ENCODE measurements at regions not wholly inside any gene's neighbourhood (a gene's known extent, or its start where the extent isn't known, plus 50 kb on each side); places are given as distances from the start of the nearest gene placed in this dataset.

GRCh38 chr11:90775567-90776165 is 552.8 kb upstream of the CHORDC1 start:
- no peaks in the 10 kb centered on the region for H3K4me1 ChIP-seq
- no peak for DNase-seq
- H3K4me3 ChIP-seq, result no peak overlapping the region
- no peaks in the 10 kb centered on the region for H3K27me3 ChIP-seq
- ATAC-seq, result no peak
- TF ChIP-seq POLR2A (IDR thresholded peaks at IDR 0.05) (no peak), CTCF (IDR thresholded peaks at IDR 0.05 in 4 of 5, conservative IDR thresholded peaks at IDR 0.05 in 1 of 5) (no peak)
- no peaks in the 10 kb centered on the region for H3K36me3 ChIP-seq
- in situ Hi-C loops (cut with MboI; ENCODE audit: low sequenced_read_pairs in 4 of 4), result no loop called here
- intact Hi-C loops (cut with DNase I; ENCODE audit: low total_unique reads), result no loop called here
- H3K27ac ChIP-seq, result no peak overlapping the region
- no peaks in the 10 kb centered on the region for H3K9me3 ChIP-seq

- in situ Hi-C loops (cut with MboI; ENCODE audit: low sequenced_read_pairs in 4 of 4), result no loop called here
- H3K9me3 ChIP-seq, result no peaks in the 10 kb centered on the region
- ATAC-seq (no peak), DNase-seq (no peak)
- no peaks in the 10 kb centered on the region for H3K27me3 ChIP-seq
- H3K4me3 ChIP-seq, result no peak overlapping the region
- no peak overlapping the region for H3K27ac ChIP-seq
- TF ChIP-seq POLR2A (IDR thresholded peaks at IDR 0.05) (no peak), CTCF (IDR thresholded peaks at IDR 0.05 in 4 of 5, conservative IDR thresholded peaks at IDR 0.05 in 1 of 5) (no peak)
- intact Hi-C loops (cut with DNase I; ENCODE audit: low total_unique reads), result no loop called here
- H3K4me1 ChIP-seq, result no peaks in the 10 kb centered on the region
- H3K36me3 ChIP-seq, result no peaks in the 10 kb centered on the region
Measured at GRCh38 chr11:90774727-90775566, 552.1 kb upstream of the CHORDC1 start.

- Histone ChIP-seq H3K36me3 (no peaks in the 10 kb centered on the region), H3K4me3 (no peak overlapping the region), H3K27ac (no peak overlapping the region), H3K9me3 (no peaks in the 10 kb centered on the region), H3K4me1 (no peaks in the 10 kb centered on the region), H3K27me3 (no peaks in the 10 kb centered on the region)
- in situ Hi-C loops (cut with MboI; ENCODE audit: low sequenced_read_pairs in 4 of 4), result no loop called here
- TF ChIP-seq CTCF (IDR thresholded peaks at IDR 0.05 in 4 of 5, conservative IDR thresholded peaks at IDR 0.05 in 1 of 5) (no peak), POLR2A (IDR thresholded peaks at IDR 0.05) (no peak)
- no peak for DNase-seq
- no peak for ATAC-seq
- intact Hi-C loops (cut with DNase I; ENCODE audit: low total_unique reads), result no loop called here
Measured at GRCh38 chr11:90770007-90770406, 547.2 kb upstream of the CHORDC1 start.

GRCh38 chr11:90766121-90766520 is 543.3 kb upstream of the CHORDC1 start:
- ATAC-seq, result no peak

More at GRCh38 chr11:90766121-90766520, 543.3 kb upstream of the CHORDC1 start:
- H3K36me3 ChIP-seq, result no peaks in the 10 kb centered on the region
- intact Hi-C loops (cut with DNase I; ENCODE audit: low total_unique reads) (no loop called here), in situ Hi-C loops (cut with MboI; ENCODE audit: low sequenced_read_pairs in 4 of 4) (no loop called here)
- H3K9me3 ChIP-seq, result no peaks in the 10 kb centered on the region
- H3K27me3 ChIP-seq, result no peaks in the 10 kb centered on the region
- no peak overlapping the region for H3K4me3 ChIP-seq
- H3K27ac ChIP-seq, result no peak overlapping the region
- no peak for DNase-seq
- TF ChIP-seq CTCF (IDR thresholded peaks at IDR 0.05 in 4 of 5, conservative IDR thresholded peaks at IDR 0.05 in 1 of 5), result no peak
- no peak for TF ChIP-seq POLR2A (IDR thresholded peaks at IDR 0.05)
- no peaks in the 10 kb centered on the region for H3K4me1 ChIP-seq
